Activated CD8-positive, alpha-beta memory T cell treated with anti-CD3 and anti-CD28 coated beads, Interleukin-2, amount 10 ng/mL, durations not matched to agents 7 days and 5 days (primary cell): ENCODE measurements at regions not wholly inside any gene's neighbourhood (a gene's known extent, or its start where the extent isn't known, plus 50 kb on each side); places are given as distances from the start of the nearest gene placed in this dataset.

Source experiments
- ATAC-seq: fragments of 150-1000 bp; cut with Tn5 transposase; one replicate; pipeline ENCODE4 v1.10.0; 2021; ENCODE audit warnings: moderate library complexity
- CTCF ChIA-PET: fragments of 350-600 bp; sonication (Branson Sonifier 250); formaldehyde crosslinking; loops from one replicate; lab custom pipeline; 2021; ENCODE audit warnings: antibody characterized with exemption; lab: Charles Lee
- DNase-seq: peaks from one replicate; pipeline ENCODE4 v3.0.0-alpha.2; 2020
- H3K27ac Mint-ChIP-seq: one replicate; pipeline ENCODE4 v1.8.0; 2021; ENCODE audit warnings: mild to moderate bottlenecking, mixed read lengths
- H3K27me3 Mint-ChIP-seq: one replicate; pipeline ENCODE4 v1.8.0; 2021; ENCODE audit warnings: mixed read lengths
- H3K36me3 Mint-ChIP-seq: one replicate; pipeline ENCODE4 v1.8.0; 2021; ENCODE audit warnings: mild to moderate bottlenecking, mixed read lengths
- H3K4me1 Mint-ChIP-seq: one replicate; pipeline ENCODE4 v1.8.0; 2021; ENCODE audit warnings: mixed read lengths
- H3K4me3 Mint-ChIP-seq: one replicate; pipeline ENCODE4 v1.8.0; 2021; ENCODE audit warnings: mild to moderate bottlenecking, moderate library complexity, mixed read lengths
- H3K9me3 Mint-ChIP-seq: one replicate; pipeline ENCODE4 v1.8.0; 2022; ENCODE audit warnings: low read depth, mixed read lengths

DNA sequence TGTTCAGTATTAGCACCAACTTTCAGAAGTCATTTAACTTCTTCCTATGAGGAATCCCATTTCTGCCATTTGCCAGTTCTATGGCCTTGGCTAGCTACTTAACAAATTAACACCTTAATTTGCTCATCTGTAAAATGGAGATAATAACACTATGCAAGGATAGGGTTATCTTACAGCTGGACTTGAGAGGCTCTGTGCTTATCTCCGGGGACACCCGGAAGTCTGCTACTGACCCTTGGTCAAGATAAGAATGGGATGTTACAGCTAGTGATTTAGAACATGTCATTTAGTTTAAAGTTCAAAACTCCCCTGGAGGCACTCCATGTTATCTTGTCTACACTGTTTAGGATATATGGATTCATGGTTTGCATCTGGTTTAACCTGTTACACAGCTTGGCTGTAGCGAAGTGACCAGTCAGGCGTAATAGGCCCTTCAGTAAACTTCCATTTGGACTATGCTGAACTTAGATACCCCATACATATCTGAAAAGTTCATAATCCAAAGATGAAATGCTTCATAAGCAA, 156.0 kb upstream of the CD96 start:
- H3K27ac Mint-ChIP-seq, result no peak overlapping the region
- H3K9me3 Mint-ChIP-seq, result peaks cover 2% of the 10 kb centered on the region
- no peak overlapping the region for H3K4me3 Mint-ChIP-seq
- no peak for ATAC-seq
- no peak for DNase-seq
- no peaks in the 10 kb centered on the region for H3K27me3 Mint-ChIP-seq
- no peaks in the 10 kb centered on the region for H3K4me1 Mint-ChIP-seq
- CTCF ChIA-PET, result no interaction called here
- H3K36me3 Mint-ChIP-seq, result no peaks in the 10 kb centered on the region

DNA sequence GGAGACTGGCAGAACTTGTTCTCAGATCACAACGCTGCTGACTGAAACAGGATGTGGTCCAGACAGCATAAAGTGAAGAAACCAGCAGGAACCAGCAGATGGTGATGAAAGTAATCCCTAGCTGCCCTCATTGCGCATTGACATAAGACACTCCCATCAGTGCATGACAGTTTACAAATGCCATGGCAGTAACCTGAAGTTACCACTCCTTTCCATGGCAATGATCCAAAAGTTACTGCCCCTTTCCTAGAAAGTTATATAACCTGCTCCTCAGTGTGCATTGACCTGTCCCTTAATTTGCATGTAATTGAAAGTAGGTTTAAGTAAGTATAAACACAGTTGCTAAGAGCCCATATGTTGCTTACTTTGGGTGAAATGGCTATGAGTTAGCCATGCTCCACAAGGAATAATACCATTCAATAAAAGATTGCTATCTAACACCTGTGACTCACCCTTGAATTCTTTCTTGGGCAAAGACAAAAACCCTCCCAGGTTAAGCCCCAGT, 149.1 kb upstream of the CD96 start:
- peaks cover 16% of the 10 kb centered on the region for H3K36me3 Mint-ChIP-seq
- CTCF ChIA-PET, result no interaction called here
- peak; percentile 60 for DNase-seq

DNA sequence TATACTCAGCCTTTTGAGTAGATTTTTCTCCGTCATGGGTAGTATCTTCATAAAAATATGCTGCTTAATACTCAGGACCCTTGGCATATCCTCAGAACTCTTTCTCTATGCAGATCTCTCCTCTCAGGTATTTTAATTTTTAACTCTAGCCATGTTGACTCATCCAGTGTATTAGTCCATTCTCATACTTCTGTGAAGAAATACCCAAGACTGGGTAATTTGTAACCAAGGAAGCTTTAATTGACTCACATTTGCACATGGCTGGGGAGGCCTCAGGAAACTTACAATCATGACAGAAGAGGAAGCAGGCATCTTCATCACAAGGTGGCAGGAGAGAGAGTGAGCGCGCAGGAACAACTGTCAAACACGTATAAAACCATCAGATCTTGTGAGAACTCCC, 129.3 kb upstream of the CD96 start:
- DNase-seq, result no peak
- Mint-ChIP-seq H3K9me3 (peaks cover 2% of the 10 kb centered on the region), H3K36me3 (no peaks in the 10 kb centered on the region), H3K4me3 (no peak overlapping the region), H3K4me1 (no peaks in the 10 kb centered on the region), H3K27me3 (peaks cover 4% of the 10 kb centered on the region), H3K27ac (no peak overlapping the region)
- CTCF ChIA-PET, result interaction anchor here (1.3 kb wide), 1 partner anchor 8 kb away, joined by 3 read pairs; no protein-coding TSS in a partner anchor
- ATAC-seq, result no peak

More for the DNA sequence above, 149.1 kb upstream of the CD96 start:
- peaks cover 11% of the 10 kb centered on the region for H3K9me3 Mint-ChIP-seq
- peaks cover 12% of the 10 kb centered on the region for H3K4me1 Mint-ChIP-seq
- ATAC-seq, result peak; percentile 76
- no peak overlapping the region for H3K27ac Mint-ChIP-seq
- H3K4me3 Mint-ChIP-seq, result no peak overlapping the region
- no peaks in the 10 kb centered on the region for H3K27me3 Mint-ChIP-seq

DNA sequence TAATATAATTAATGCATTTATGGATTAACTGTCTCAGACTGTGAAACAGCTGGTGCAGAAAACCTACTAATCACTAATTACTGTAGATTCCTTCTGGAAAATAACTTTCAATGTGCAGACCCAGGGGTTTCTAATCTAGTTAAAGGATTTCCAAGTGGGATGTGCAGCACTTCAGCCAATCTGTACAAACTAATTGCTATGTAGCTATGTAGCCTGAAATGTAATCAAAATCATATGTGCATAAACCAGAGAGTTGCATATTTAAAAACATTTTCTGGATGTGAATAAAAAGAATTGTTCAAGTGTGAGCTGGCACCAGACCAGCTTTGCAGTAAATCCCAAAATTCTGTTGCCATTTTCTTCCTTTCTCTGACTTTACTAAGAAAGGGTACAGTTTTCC, 127.5 kb upstream of the CD96 start:
- ATAC-seq (no peak), DNase-seq (no peak)
- CTCF ChIA-PET, result no interaction called here
- Mint-ChIP-seq H3K27me3 (peaks cover 7% of the 10 kb centered on the region), H3K4me3 (no peak overlapping the region), H3K9me3 (peaks cover 2% of the 10 kb centered on the region), H3K4me1 (no peaks in the 10 kb centered on the region), H3K27ac (no peak overlapping the region), H3K36me3 (no peaks in the 10 kb centered on the region)

DNA sequence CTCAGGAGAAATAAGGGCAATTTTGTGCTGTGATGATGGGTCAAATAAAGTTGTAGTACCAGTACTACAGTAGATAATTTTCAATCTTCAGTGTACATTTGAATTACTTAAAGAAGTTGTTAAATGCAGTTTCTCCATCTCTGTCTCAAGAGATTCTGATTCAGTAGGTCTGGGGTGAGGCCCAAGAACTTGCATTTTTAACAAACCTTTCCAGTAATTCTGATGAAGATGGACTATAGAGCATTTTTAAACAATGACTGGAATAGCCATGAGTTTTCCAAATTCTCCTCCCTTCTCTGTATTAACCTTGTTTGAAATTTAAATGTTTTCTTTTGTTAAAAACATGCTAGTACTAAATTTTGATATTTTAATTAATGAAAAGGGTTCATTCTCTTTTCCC, 127.0 kb upstream of the CD96 start:
- CTCF ChIA-PET, result no interaction called here
- Mint-ChIP-seq H3K27ac (no peak overlapping the region), H3K4me3 (no peak overlapping the region), H3K4me1 (no peaks in the 10 kb centered on the region), H3K9me3 (peaks cover 2% of the 10 kb centered on the region), H3K36me3 (no peaks in the 10 kb centered on the region), H3K27me3 (peaks cover 7% of the 10 kb centered on the region)
- ATAC-seq (no peak), DNase-seq (no peak)

DNA sequence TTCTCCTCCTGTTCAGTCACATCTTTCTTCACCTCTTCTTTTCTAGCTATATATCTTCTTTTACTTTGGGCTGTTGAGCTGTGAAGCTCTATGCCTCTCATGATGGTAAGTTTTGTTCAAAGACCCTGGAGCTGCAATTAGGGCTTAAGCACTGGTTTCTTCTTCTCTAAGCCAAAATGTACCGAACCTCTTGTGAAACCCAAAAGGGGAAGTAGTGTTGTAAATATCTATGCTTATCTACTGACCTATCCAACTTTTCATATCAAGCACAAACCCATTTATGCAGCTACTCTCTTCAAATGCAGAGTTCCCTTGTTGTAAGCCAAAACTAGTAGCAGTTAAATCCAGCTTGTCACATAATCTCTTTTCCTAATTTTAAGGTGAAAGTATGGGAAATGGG, 123.6 kb upstream of the CD96 start:
- H3K27ac Mint-ChIP-seq, result no peak overlapping the region
- H3K36me3 Mint-ChIP-seq, result peaks cover 5% of the 10 kb centered on the region
- ATAC-seq (no peak), DNase-seq (no peak)
- no peaks in the 10 kb centered on the region for H3K9me3 Mint-ChIP-seq
- H3K4me1 Mint-ChIP-seq, result no peaks in the 10 kb centered on the region
- peaks cover 7% of the 10 kb centered on the region for H3K27me3 Mint-ChIP-seq
- CTCF ChIA-PET, result interaction anchor here (1.2 kb wide), 1 partner anchor 71 kb away, joined by 3 read pairs; no protein-coding TSS in a partner anchor
- H3K4me3 Mint-ChIP-seq, result no peak overlapping the region

DNA sequence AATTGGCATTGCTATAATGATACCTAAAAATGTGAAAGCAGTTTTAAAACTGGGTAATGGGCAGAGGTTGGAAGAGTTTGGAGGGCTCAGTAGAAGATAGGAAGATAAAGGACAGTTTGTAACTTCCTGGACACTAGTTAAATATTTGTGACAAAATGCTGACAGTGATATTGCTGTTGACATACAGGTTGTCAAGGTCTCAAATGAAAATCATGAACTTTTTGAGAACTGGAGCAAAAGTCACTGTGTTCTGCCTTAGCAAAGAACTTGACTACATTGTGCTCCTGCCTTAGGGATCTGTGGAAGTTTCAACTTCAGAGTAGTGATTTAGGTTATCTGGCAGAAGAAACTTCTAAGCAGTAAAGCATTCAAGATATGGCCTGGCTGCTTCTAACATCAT, 113.7 kb upstream of the CD96 start:
- ATAC-seq (no peak), DNase-seq (no peak)
- Mint-ChIP-seq H3K36me3 (no peaks in the 10 kb centered on the region), H3K27me3 (no peaks in the 10 kb centered on the region), H3K4me3 (no peak overlapping the region), H3K4me1 (no peaks in the 10 kb centered on the region), H3K9me3 (peaks cover 2% of the 10 kb centered on the region), H3K27ac (no peak overlapping the region)
- CTCF ChIA-PET, result no interaction called here

DNA sequence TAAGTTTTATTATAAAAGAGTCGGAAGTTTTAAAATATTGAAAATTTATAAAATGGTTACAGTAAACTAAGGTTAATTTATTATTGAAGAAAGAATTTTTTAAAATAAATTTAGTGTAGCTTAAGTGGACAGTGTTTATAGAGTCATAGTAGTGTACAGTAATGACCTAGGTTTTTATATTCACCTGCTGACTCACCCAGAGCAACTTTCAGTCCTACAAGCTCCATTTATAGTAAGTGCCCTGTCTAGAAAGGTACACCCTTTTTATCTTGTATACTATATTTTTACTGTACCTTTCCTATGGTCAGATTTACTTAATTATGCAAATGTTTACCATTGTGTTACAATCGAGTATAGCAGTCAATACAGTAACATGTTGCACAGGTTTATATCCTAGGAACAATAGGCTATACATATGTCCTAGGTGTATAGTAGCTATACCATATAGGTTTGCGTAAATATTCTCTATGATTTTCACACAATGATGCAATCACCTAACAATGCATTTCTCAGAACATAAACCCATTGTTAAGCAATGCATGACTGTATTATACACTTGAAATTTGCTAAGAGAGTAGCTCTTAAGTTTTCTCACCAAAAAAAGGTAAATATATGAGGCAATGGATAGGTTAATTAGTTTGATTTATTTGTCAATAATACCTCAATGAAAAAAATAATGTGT, 106.9 kb upstream of the CD96 start:
- DNase-seq (no peak), ATAC-seq (no peak)

DNA sequence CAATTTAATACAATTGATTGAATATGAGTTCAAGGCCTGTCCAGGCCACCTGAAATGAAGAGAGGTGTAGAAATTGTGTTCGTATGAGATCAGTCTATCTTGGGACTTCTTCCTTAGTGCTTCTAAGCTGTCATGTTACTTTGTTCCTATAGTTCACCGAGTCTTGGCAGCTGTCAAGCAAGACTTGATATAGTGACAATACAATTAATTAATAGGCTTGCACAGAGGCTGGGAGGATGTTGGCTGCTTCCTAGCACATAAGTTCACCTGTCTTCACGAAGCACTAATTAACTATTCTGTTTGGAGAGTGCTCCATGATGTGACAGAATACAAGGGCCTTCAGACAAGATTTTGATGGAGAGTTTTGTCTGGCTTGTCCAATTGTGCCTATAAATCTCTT, 103.7 kb upstream of the CD96 start:
- no peaks in the 10 kb centered on the region for H3K27me3 Mint-ChIP-seq
- no peak overlapping the region for H3K4me3 Mint-ChIP-seq
- CTCF ChIA-PET, result no interaction called here
- DNase-seq (no peak), ATAC-seq (no peak)
- no peaks in the 10 kb centered on the region for H3K9me3 Mint-ChIP-seq
- H3K27ac Mint-ChIP-seq, result no peak overlapping the region
- H3K4me1 Mint-ChIP-seq, result no peaks in the 10 kb centered on the region
- H3K36me3 Mint-ChIP-seq, result no peaks in the 10 kb centered on the region

More for the DNA sequence above, 106.9 kb upstream of the CD96 start:
- Mint-ChIP-seq H3K27ac (no peak overlapping the region), H3K27me3 (no peaks in the 10 kb centered on the region), H3K9me3 (no peaks in the 10 kb centered on the region), H3K4me3 (no peak overlapping the region), H3K4me1 (no peaks in the 10 kb centered on the region), H3K36me3 (no peaks in the 10 kb centered on the region)
- CTCF ChIA-PET, result no interaction called here

DNA sequence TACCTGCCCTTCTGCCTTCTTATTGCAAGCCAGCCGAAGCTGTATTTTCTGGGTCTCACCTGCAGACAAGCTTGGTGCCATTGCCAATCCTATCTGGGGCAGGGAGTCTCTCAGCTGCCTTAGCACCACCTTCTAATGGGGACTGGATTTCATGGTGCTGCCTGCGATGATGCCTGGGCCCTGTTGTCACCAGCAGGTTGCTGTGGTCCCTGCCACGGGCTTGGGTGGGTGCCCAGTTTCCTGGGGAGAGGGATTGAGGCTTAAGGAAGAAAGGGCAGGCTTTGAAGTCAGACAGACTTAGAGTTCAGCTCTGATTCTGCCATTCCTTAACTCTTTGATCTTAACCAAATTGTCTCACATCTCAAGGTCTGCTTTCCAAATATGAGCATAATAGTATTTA, 87.4 kb upstream of the CD96 start:
- Mint-ChIP-seq H3K9me3 (peaks cover 3% of the 10 kb centered on the region), H3K27me3 (no peaks in the 10 kb centered on the region), H3K36me3 (no peaks in the 10 kb centered on the region), H3K4me3 (no peak overlapping the region), H3K27ac (no peak overlapping the region), H3K4me1 (peaks cover 8% of the 10 kb centered on the region)
- CTCF ChIA-PET, result interaction anchor here (1.0 to 1.1 kb wide), 2 partner anchors 20 to 22 kb away, joined by 3 read pairs; no protein-coding TSS in a partner anchor
- ATAC-seq, result no peak
- no peak for DNase-seq

DNA sequence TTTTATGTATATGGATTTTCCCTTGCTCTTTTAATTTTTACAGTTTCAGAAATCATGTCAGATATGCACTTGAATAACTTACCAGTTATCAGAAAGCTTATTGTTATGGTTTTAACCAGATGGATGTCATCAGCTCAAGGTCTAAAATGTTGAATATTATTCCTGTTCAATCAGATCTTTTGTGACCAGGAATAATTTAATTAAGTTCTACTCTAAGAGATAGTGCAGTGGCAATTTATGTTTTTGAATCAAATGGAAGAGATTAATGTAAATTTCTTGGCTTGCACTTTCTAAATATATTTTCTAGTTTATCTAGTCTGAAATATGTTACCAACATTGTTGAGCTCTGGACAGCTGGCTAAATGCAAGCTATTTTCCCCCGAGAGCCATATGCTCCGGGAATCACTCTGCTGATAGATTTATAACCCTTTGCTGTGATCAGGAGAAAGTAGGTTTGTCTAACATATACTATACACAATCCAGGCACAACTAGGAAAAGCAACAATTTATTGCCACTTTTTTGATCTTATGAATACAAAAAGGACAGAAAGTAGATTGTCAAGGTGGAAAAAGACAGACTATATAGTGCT, 76.8 kb upstream of the CD96 start:
- CTCF ChIA-PET, result no interaction called here
- no peak overlapping the region for H3K27ac Mint-ChIP-seq
- ATAC-seq, result no peak

DNA sequence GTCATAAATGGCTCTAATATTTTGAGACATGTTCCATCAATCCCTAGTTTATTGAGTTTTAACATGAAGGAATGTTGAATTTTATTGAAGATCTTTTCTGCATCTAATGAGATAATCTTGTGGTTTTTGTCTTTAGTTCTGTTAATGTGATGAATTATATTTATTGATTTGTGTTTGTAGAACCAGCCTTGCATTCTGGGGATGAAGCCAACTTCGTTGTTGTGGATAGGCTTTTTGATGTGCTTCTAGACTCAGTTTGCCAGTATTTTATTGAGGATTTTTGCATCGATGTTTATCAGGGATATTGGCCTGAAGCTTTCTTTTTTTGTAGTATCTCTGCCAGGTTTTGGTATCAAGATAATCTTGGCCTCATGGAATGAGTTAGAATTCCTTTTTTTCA, 72.0 kb upstream of the CD96 start:
- DNase-seq (no peak), ATAC-seq (no peak)
- no peaks in the 10 kb centered on the region for H3K27me3 Mint-ChIP-seq
- H3K9me3 Mint-ChIP-seq, result peaks cover 2% of the 10 kb centered on the region
- no peak overlapping the region for H3K27ac Mint-ChIP-seq
- no peaks in the 10 kb centered on the region for H3K4me1 Mint-ChIP-seq
- H3K4me3 Mint-ChIP-seq, result no peak overlapping the region
- peaks cover 1% of the 10 kb centered on the region for H3K36me3 Mint-ChIP-seq
- CTCF ChIA-PET, result no interaction called here

More for the DNA sequence above, 76.8 kb upstream of the CD96 start:
- DNase-seq, result no peak
- Mint-ChIP-seq H3K27me3 (peaks cover 5% of the 10 kb centered on the region), H3K4me1 (no peaks in the 10 kb centered on the region), H3K36me3 (no peaks in the 10 kb centered on the region), H3K4me3 (no peak overlapping the region), H3K9me3 (no peaks in the 10 kb centered on the region)

DNA sequence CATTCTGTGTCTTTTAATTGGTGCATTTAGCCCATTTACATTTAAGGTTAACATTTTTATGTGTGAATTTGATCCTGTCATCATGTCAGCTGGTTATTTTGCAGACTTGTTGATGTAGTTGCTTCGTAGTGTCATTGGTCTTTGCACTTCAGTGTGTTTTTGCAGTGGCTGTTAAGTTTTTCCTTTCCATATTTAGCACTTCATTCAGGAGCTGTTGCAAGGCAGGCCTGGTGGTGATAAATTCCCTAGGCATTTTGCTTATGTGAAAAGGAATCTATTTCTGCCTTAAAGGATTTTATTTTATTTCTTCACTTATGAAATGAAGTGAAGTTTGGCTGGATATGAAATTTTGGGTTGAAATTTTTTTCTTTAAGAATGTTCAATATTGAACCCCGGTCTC, 70.2 kb upstream of the CD96 start:
- no peak overlapping the region for H3K4me3 Mint-ChIP-seq
- H3K4me1 Mint-ChIP-seq, result no peaks in the 10 kb centered on the region
- H3K27me3 Mint-ChIP-seq, result no peaks in the 10 kb centered on the region
- CTCF ChIA-PET, result no interaction called here
- H3K9me3 Mint-ChIP-seq, result peaks cover 2% of the 10 kb centered on the region
- ATAC-seq (no peak), DNase-seq (no peak)
- no peak overlapping the region for H3K27ac Mint-ChIP-seq
- H3K36me3 Mint-ChIP-seq, result peaks cover 1% of the 10 kb centered on the region

DNA sequence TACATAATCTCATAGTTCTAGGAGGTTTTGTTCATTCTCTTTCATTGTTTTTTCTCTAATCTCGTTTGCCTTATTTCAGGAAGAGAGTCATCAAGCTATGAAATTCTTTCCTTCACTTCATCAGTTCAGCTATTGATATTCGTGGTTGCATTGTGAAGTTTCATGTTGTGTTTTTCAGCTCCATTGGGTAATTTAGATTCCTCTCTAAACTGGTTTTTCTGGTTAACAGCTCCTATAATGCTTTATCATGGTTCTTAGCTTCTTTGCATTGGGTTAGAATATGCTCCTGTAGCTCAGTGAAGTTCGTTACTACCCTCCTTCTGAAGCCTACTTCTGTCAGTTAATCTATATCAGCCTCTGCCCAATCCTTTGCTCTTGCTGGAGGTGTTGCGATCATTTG, 69.4 kb upstream of the CD96 start:
- ATAC-seq (no peak), DNase-seq (no peak)
- no peak overlapping the region for H3K4me3 Mint-ChIP-seq
- H3K27me3 Mint-ChIP-seq, result no peaks in the 10 kb centered on the region
- H3K27ac Mint-ChIP-seq, result no peak overlapping the region
- no peaks in the 10 kb centered on the region for H3K4me1 Mint-ChIP-seq
- H3K36me3 Mint-ChIP-seq, result peaks cover 1% of the 10 kb centered on the region
- H3K9me3 Mint-ChIP-seq, result peaks cover 2% of the 10 kb centered on the region
- CTCF ChIA-PET, result no interaction called here
